ENCODE measurements at regions not wholly inside any gene's neighbourhood (a gene's known extent, or its start where the extent isn't known, plus 50 kb on each side); places are given as distances from the start of the nearest gene placed in this dataset.
A peak's percentile ranks its signal among the peaks of the same experiment; 100 is the strongest.
"Not testable (repeated sequence)": the region's sequence is repeated elsewhere in the genome, so short reads cannot be mapped to it uniquely, and the experiment has no call there.

GRCh38 chr6:164692772-164693510, 616.5 kb downstream of the C6orf118 start:
- DNase-seq: no peak

GRCh38 chr6:164690702-164691500, 618.5 kb downstream of the C6orf118 start:
- DNase-seq: no peak

- DNase-seq: no peak
Observed at GRCh38 chr6:164690241-164690640, 619.2 kb downstream of the C6orf118 start.

- no peak for DNase-seq
Observed at GRCh38 chr6:164665328-164665727, 644.1 kb downstream of the C6orf118 start.

- DNase-seq: no peak
Observed at GRCh38 chr6:164663634-164664033, 645.8 kb downstream of the C6orf118 start.

- no peak for DNase-seq
Observed at GRCh38 chr6:164661716-164662115, 647.7 kb downstream of the C6orf118 start.

GRCh38 chr6:164660781-164661180, 648.6 kb downstream of the C6orf118 start:
- no peak for DNase-seq

- no peak for DNase-seq
Observed at GRCh38 chr6:164640956-164641355, 668.4 kb downstream of the C6orf118 start.

GRCh38 chr6:164628302-164628931, 681.0 kb downstream of the C6orf118 start:
- peak in 1 of 5 donors; percentile 4 for DNase-seq

- no peak for DNase-seq
Observed at GRCh38 chr6:164616917-164617524, 692.4 kb downstream of the C6orf118 start.

- no peak for DNase-seq
Observed at GRCh38 chr6:164612751-164613150, 696.7 kb downstream of the C6orf118 start.

GRCh38 chr6:164610859-164611258, 698.5 kb downstream of the C6orf118 start:
- not testable (repeated sequence) for DNase-seq

- not testable (repeated sequence) for DNase-seq
Observed at GRCh38 chr6:164602415-164602814, 707.0 kb downstream of the C6orf118 start.

GRCh38 chr6:164581563-164581962, 727.8 kb downstream of the C6orf118 start:
- DNase-seq: no peak

GRCh38 chr6:164579035-164579434, 730.4 kb downstream of the C6orf118 start:
- no peak for DNase-seq

- DNase-seq: no peak
Observed at GRCh38 chr6:164578616-164579015, 730.8 kb downstream of the C6orf118 start.

- DNase-seq: no peak
Observed at GRCh38 chr6:164570801-164571200, 738.6 kb downstream of the C6orf118 start.

- DNase-seq: no peak
Observed at GRCh38 chr6:164569509-164569908, 739.9 kb downstream of the C6orf118 start.

- no peak for DNase-seq
Observed at GRCh38 chr6:164563924-164564323, 745.5 kb downstream of the C6orf118 start.

- no peak for DNase-seq
Observed at GRCh38 chr6:164561656-164562055, 747.7 kb downstream of the C6orf118 start.

GRCh38 chr6:164554700-164555476, 754.5 kb downstream of the C6orf118 start:
- DNase-seq: no peak

GRCh38 chr6:164554226-164554625, 755.2 kb downstream of the C6orf118 start:
- no peak for DNase-seq
